ENCODE measurements at regions not wholly inside any gene's neighbourhood (a gene's known extent, or its start where the extent isn't known, plus 50 kb on each side); places are given as distances from the start of the nearest gene placed in this dataset.

DNA sequence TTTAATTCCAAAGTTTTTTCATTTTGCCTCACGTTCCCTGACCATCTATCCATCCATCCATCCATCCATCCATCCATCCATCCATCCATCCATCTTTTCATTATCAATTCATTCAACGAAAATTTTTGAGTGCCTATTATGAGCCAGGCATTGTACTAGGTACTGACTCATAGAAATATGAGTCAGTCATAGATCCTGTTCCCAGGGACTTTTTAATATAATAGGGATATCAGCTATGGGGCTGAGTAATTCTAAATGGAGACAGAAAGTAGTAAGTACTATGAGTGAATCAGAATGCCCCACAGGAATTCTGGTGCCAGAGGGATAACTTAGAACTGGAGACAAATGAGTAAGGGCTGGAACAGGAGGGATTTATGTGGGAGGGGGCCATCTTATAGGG is 49.8 kb upstream of the GNG12 start:
- no peak overlapping the region for H3K4me3 ChIP-seq (ENCODE audit: low read length)
- H3K9me3 ChIP-seq (ENCODE audit: insufficient read depth, low read depth, low read length), result no peaks in the 10 kb centered on the region
- H3K27ac ChIP-seq (ENCODE audit: low read length), result no peak overlapping the region
- H3K27me3 ChIP-seq (ENCODE audit: insufficient read depth, low read length), result no peaks in the 10 kb centered on the region; the same call in 1 of the 2 replicates
- no peak overlapping the region for H3K9ac ChIP-seq (ENCODE audit: low read depth, low read length)
- no peaks in the 10 kb centered on the region for H3K36me3 ChIP-seq (ENCODE audit: insufficient read depth, low read depth, low read length)
- H3K4me1 ChIP-seq (ENCODE audit: insufficient read depth, low read length), result peaks cover 1% of the 10 kb centered on the region; the same call in 1 of the 2 replicates
